NAMALWA (cell line): ENCODE measurements at regions not wholly inside any gene's neighbourhood (a gene's known extent, or its start where the extent isn't known, plus 50 kb on each side); places are given as distances from the start of the nearest gene placed in this dataset.
A peak's percentile ranks its signal among the peaks of the same experiment; 100 is the strongest.
"Not testable (repeated sequence)": the region's sequence is repeated elsewhere in the genome, so short reads cannot be mapped to it uniquely, and the experiment has no call there.

Experiments
- DNase-seq: peaks from one replicate; pipeline ENCODE4 v3.0.0-alpha.2; 2015; ENCODE audit warnings: low spot score

GRCh38 chr6:43884652-43885022, 114.6 kb downstream of the VEGFA start:
- no peak for DNase-seq

GRCh38 chr6:43883847-43884651, 114.0 kb downstream of the VEGFA start:
- peak; percentile 64 for DNase-seq

GRCh38 chr6:43882690-43883448, 112.9 kb downstream of the VEGFA start:
- not testable (repeated sequence) for DNase-seq

- no peak for DNase-seq
Observed at GRCh38 chr6:43880236-43881137, 110.5 kb downstream of the VEGFA start.

GRCh38 chr6:43879722-43880121, 109.7 kb downstream of the VEGFA start:
- no peak for DNase-seq

GRCh38 chr6:43878823-43879495, 108.9 kb downstream of the VEGFA start:
- no peak for DNase-seq

- DNase-seq: no peak
Observed at GRCh38 chr6:43878127-43878634, 108.2 kb downstream of the VEGFA start.

GRCh38 chr6:43877463-43878126, 107.6 kb downstream of the VEGFA start:
- DNase-seq: no peak

- no peak for DNase-seq
Observed at GRCh38 chr6:43877036-43877435, 107.0 kb downstream of the VEGFA start.

GRCh38 chr6:43876602-43877001, 106.6 kb downstream of the VEGFA start:
- no peak for DNase-seq

- DNase-seq: no peak
Observed at GRCh38 chr6:43875849-43876572, 106.0 kb downstream of the VEGFA start.

- no peak for DNase-seq
Observed at GRCh38 chr6:43874814-43875590, 105.0 kb downstream of the VEGFA start.

- no peak for DNase-seq
Observed at GRCh38 chr6:43873806-43874714, 104.0 kb downstream of the VEGFA start.

GRCh38 chr6:43871933-43872332, 101.9 kb downstream of the VEGFA start:
- DNase-seq: no peak

- DNase-seq: no peak
Observed at GRCh38 chr6:43871284-43871683, 101.3 kb downstream of the VEGFA start.

- DNase-seq: no peak
Observed at GRCh38 chr6:43870660-43871061, 100.7 kb downstream of the VEGFA start.

GRCh38 chr6:43869792-43870659, 100.0 kb downstream of the VEGFA start:
- DNase-seq: no peak
